ENCODE measurements at regions not wholly inside any gene's neighbourhood (a gene's known extent, or its start where the extent isn't known, plus 50 kb on each side); places are given as distances from the start of the nearest gene placed in this dataset.

- Histone ChIP-seq H3K9me3 (ENCODE audit: control insufficient read depth in 2 of 3, low read length in 3 of 3) (no peaks in the 10 kb centered on the region), H3K27me3 (ENCODE audit: control insufficient read depth in 2 of 2, insufficient read depth in 2 of 2, low read length in 2 of 2) (no peaks in the 10 kb centered on the region), H3K36me3 (ENCODE audit: control insufficient read depth in 2 of 3, insufficient read depth in 3 of 3, low read length in 3 of 3) (no peaks in the 10 kb centered on the region), H3K27ac (ENCODE audit: low read depth, low read length) (no peak overlapping the region), H3K4me3 (ENCODE audit: low read length) (no peak overlapping the region), H3K4me1 (ENCODE audit: control insufficient read depth in 2 of 2, insufficient read depth in 2 of 2, low read length in 2 of 2) (no peaks in the 10 kb centered on the region)
- CTCF ChIA-PET = no interaction called here
- Mint-ChIP-seq H3K27ac (no peak overlapping the region), H3K4me3 (no peak overlapping the region), H3K36me3 (no peaks in the 10 kb centered on the region), H3K4me1 (no peaks in the 10 kb centered on the region), H3K27me3 (no peaks in the 10 kb centered on the region), H3K9me3 (peaks cover 0 to 7% (median 2%) of the 10 kb centered on the region in 11 donors)
- POLR2A ChIA-PET = no interaction called here
- ATAC-seq = no peak
- DNase-seq = no peak
- intact Hi-C loops (cut with micrococcal nuclease) = no loop called here
These were observed 604.7 kb upstream of the FTMT start for GRCh38 chr5:121246971-121247370.

- intact Hi-C loops (cut with micrococcal nuclease) = no loop called here
- H3K27me3 Mint-ChIP-seq = no peaks in the 10 kb centered on the region
These were observed 599.7 kb upstream of the FTMT start for GRCh38 chr5:121251954-121252353.

GRCh38 chr5:121257621-121258020 lies 594.1 kb upstream of the FTMT start:
- intact Hi-C loops (cut with micrococcal nuclease) = no loop called here
- CTCF ChIA-PET = no interaction called here

More at GRCh38 chr5:121251954-121252353, 599.7 kb upstream of the FTMT start:
- no peak overlapping the region for H3K27ac ChIP-seq (ENCODE audit: low read depth, low read length)
- no peak overlapping the region for H3K4me3 ChIP-seq (ENCODE audit: low read length)
- no peak for ATAC-seq
- Mint-ChIP-seq H3K4me3 (no peak overlapping the region), H3K36me3 (no peaks in the 10 kb centered on the region), H3K27ac (no peak overlapping the region), H3K4me1 (no peaks in the 10 kb centered on the region), H3K9me3 (peaks cover 0 to 11% (median 3%) of the 10 kb centered on the region in 11 donors)
- no peaks in the 10 kb centered on the region for H3K9me3 ChIP-seq (ENCODE audit: control insufficient read depth in 2 of 3, low read length in 3 of 3)
- DNase-seq = no peak
- no peaks in the 10 kb centered on the region for H3K36me3 ChIP-seq (ENCODE audit: control insufficient read depth in 2 of 3, insufficient read depth in 3 of 3, low read length in 3 of 3)
- no peaks in the 10 kb centered on the region for H3K4me1 ChIP-seq (ENCODE audit: control insufficient read depth in 2 of 2, insufficient read depth in 2 of 2, low read length in 2 of 2)
- ChIA-PET CTCF (no interaction called here), POLR2A (no interaction called here)
- no peaks in the 10 kb centered on the region for H3K27me3 ChIP-seq (ENCODE audit: control insufficient read depth in 2 of 2, insufficient read depth in 2 of 2, low read length in 2 of 2)

GRCh38 chr5:121263456-121263855 lies 588.2 kb upstream of the FTMT start:
- Mint-ChIP-seq H3K27ac (no peak overlapping the region), H3K27me3 (no peaks in the 10 kb centered on the region), H3K9me3 (peaks cover 0 to 15% (median 7%) of the 10 kb centered on the region in 11 donors), H3K36me3 (no peaks in the 10 kb centered on the region), H3K4me1 (no peaks in the 10 kb centered on the region), H3K4me3 (no peak overlapping the region)
- intact Hi-C loops (cut with micrococcal nuclease) = no loop called here
- CTCF ChIA-PET = no interaction called here
- H3K27me3 ChIP-seq (ENCODE audit: control insufficient read depth in 2 of 2, insufficient read depth in 2 of 2, low read length in 2 of 2) = no peaks in the 10 kb centered on the region
- H3K36me3 ChIP-seq (ENCODE audit: control insufficient read depth in 2 of 3, insufficient read depth in 3 of 3, low read length in 3 of 3) = no peaks in the 10 kb centered on the region
- POLR2A ChIA-PET = no interaction called here
- peaks cover 0 to 7% (median 0%) of the 10 kb centered on the region in 3 experiments for H3K9me3 ChIP-seq (ENCODE audit: control insufficient read depth in 2 of 3, low read length in 3 of 3)
- ATAC-seq = no peak
- no peaks in the 10 kb centered on the region for H3K4me1 ChIP-seq (ENCODE audit: control insufficient read depth in 2 of 2, insufficient read depth in 2 of 2, low read length in 2 of 2)
- no peak for DNase-seq
- no peak overlapping the region for H3K4me3 ChIP-seq (ENCODE audit: low read length)
- no peak overlapping the region for H3K27ac ChIP-seq (ENCODE audit: low read depth, low read length)

More at GRCh38 chr5:121257621-121258020, 594.1 kb upstream of the FTMT start:
- DNase-seq (no peak), ATAC-seq (no peak)
- no peaks in the 10 kb centered on the region for H3K27me3 Mint-ChIP-seq
- H3K4me1 Mint-ChIP-seq = no peaks in the 10 kb centered on the region
- H3K4me3 Mint-ChIP-seq = no peak overlapping the region
- H3K36me3 Mint-ChIP-seq = no peaks in the 10 kb centered on the region
- POLR2A ChIA-PET = no interaction called here
- peaks cover 0 to 14% (median 4%) of the 10 kb centered on the region in 11 donors for H3K9me3 Mint-ChIP-seq
- Histone ChIP-seq H3K4me3 (ENCODE audit: low read length) (no peak overlapping the region), H3K36me3 (ENCODE audit: control insufficient read depth in 2 of 3, insufficient read depth in 3 of 3, low read length in 3 of 3) (no peaks in the 10 kb centered on the region), H3K27ac (ENCODE audit: low read depth, low read length) (no peak overlapping the region), H3K9me3 (ENCODE audit: control insufficient read depth in 2 of 3, low read length in 3 of 3) (no peaks in the 10 kb centered on the region), H3K4me1 (ENCODE audit: control insufficient read depth in 2 of 2, insufficient read depth in 2 of 2, low read length in 2 of 2) (no peaks in the 10 kb centered on the region), H3K27me3 (ENCODE audit: control insufficient read depth in 2 of 2, insufficient read depth in 2 of 2, low read length in 2 of 2) (no peaks in the 10 kb centered on the region)
- H3K27ac Mint-ChIP-seq = no peak overlapping the region

GRCh38 chr5:121264605-121265004 lies 587.1 kb upstream of the FTMT start:
- Mint-ChIP-seq H3K27ac (no peak overlapping the region), H3K9me3 (peaks cover 0 to 15% (median 6%) of the 10 kb centered on the region in 11 donors), H3K4me3 (no peak overlapping the region), H3K36me3 (no peaks in the 10 kb centered on the region), H3K4me1 (no peaks in the 10 kb centered on the region), H3K27me3 (no peaks in the 10 kb centered on the region)
- CTCF ChIA-PET = no interaction called here
- H3K4me3 ChIP-seq (ENCODE audit: low read length) = no peak overlapping the region
- POLR2A ChIA-PET = no interaction called here
- DNase-seq (no peak), ATAC-seq (no peak)
- H3K4me1 ChIP-seq (ENCODE audit: control insufficient read depth in 2 of 2, insufficient read depth in 2 of 2, low read length in 2 of 2) = no peaks in the 10 kb centered on the region
- no peaks in the 10 kb centered on the region for H3K36me3 ChIP-seq (ENCODE audit: control insufficient read depth in 2 of 3, insufficient read depth in 3 of 3, low read length in 3 of 3)
- H3K27me3 ChIP-seq (ENCODE audit: control insufficient read depth in 2 of 2, insufficient read depth in 2 of 2, low read length in 2 of 2) = no peaks in the 10 kb centered on the region
- H3K27ac ChIP-seq (ENCODE audit: low read depth, low read length) = no peak overlapping the region
- H3K9me3 ChIP-seq (ENCODE audit: control insufficient read depth in 2 of 3, low read length in 3 of 3) = peaks cover 0 to 7% (median 0%) of the 10 kb centered on the region in 3 experiments
- intact Hi-C loops (cut with micrococcal nuclease) = no loop called here

- Histone ChIP-seq H3K27me3 (ENCODE audit: control insufficient read depth in 2 of 2, insufficient read depth in 2 of 2, low read length in 2 of 2) (no peaks in the 10 kb centered on the region), H3K9me3 (ENCODE audit: control insufficient read depth in 2 of 3, low read length in 3 of 3) (no peaks in the 10 kb centered on the region), H3K4me3 (ENCODE audit: low read length) (no peak overlapping the region), H3K4me1 (ENCODE audit: control insufficient read depth in 2 of 2, insufficient read depth in 2 of 2, low read length in 2 of 2) (no peaks in the 10 kb centered on the region), H3K36me3 (ENCODE audit: control insufficient read depth in 2 of 3, insufficient read depth in 3 of 3, low read length in 3 of 3) (no peaks in the 10 kb centered on the region), H3K27ac (ENCODE audit: low read depth, low read length) (no peak overlapping the region)
- Mint-ChIP-seq H3K4me3 (no peak overlapping the region), H3K9me3 (peaks cover 0 to 13% (median 2%) of the 10 kb centered on the region in 11 donors), H3K4me1 (no peaks in the 10 kb centered on the region), H3K27ac (no peak overlapping the region), H3K36me3 (no peaks in the 10 kb centered on the region), H3K27me3 (no peaks in the 10 kb centered on the region)
- DNase-seq (no peak), ATAC-seq (no peak)
- intact Hi-C loops (cut with micrococcal nuclease) = no loop called here
- ChIA-PET POLR2A (no interaction called here), CTCF (no interaction called here)
These were observed 580.1 kb upstream of the FTMT start for GRCh38 chr5:121271546-121271945.

- H3K4me1 ChIP-seq (ENCODE audit: control insufficient read depth in 2 of 2, insufficient read depth in 2 of 2, low read length in 2 of 2) = no peaks in the 10 kb centered on the region
- no peaks in the 10 kb centered on the region for H3K27me3 ChIP-seq (ENCODE audit: control insufficient read depth in 2 of 2, insufficient read depth in 2 of 2, low read length in 2 of 2)
- H3K27me3 Mint-ChIP-seq = no peaks in the 10 kb centered on the region
- no peak overlapping the region for H3K27ac ChIP-seq (ENCODE audit: low read depth, low read length)
- CTCF ChIA-PET = no interaction called here
- POLR2A ChIA-PET = no interaction called here
- peaks cover 0 to 8% (median 2%) of the 10 kb centered on the region in 11 donors for H3K9me3 Mint-ChIP-seq
- H3K27ac Mint-ChIP-seq = no peak overlapping the region
- H3K36me3 ChIP-seq (ENCODE audit: control insufficient read depth in 2 of 3, insufficient read depth in 3 of 3, low read length in 3 of 3) = no peaks in the 10 kb centered on the region
- no peak for DNase-seq
- intact Hi-C loops (cut with micrococcal nuclease) = no loop called here
- no peak overlapping the region for H3K4me3 Mint-ChIP-seq
- H3K9me3 ChIP-seq (ENCODE audit: control insufficient read depth in 2 of 3, low read length in 3 of 3) = no peaks in the 10 kb centered on the region
- H3K36me3 Mint-ChIP-seq = no peaks in the 10 kb centered on the region
- no peaks in the 10 kb centered on the region for H3K4me1 Mint-ChIP-seq
- no peak overlapping the region for H3K4me3 ChIP-seq (ENCODE audit: low read length)
- no peak for ATAC-seq
These were observed 577.7 kb upstream of the FTMT start for GRCh38 chr5:121273833-121274433.

Data from naive thymus-derived CD4-positive, alpha-beta T cell (primary cell).